A549 (cell line): ENCODE measurements at regions not wholly inside any gene's neighbourhood (a gene's known extent, or its start where the extent isn't known, plus 50 kb on each side); places are given as distances from the start of the nearest gene placed in this dataset.

Experiments used
- ATAC-seq, 2 experiments: fragments of 200-7000 bp in 1 of 2; fragments of >200 bp in 1 of 2; cut with Nextera tagmentation in 1 of 2; cut with Tn5 transposase in 1 of 2; 3 replicates each; pipeline versions ENCODE4 v1.8.0 to v1.9.1; 2018 to 2020; ENCODE audit warnings: mild to moderate bottlenecking in 1 of 2, moderate library complexity in 1 of 2
- CTCF ChIA-PET: fragments of 300-600 bp; sonication (Branson Sonifier 250); formaldehyde crosslinking; extraction: SDS; loops from one replicate; lab custom pipeline; 2021; ENCODE audit warnings: antibody characterized with exemption, inconsistent platforms; lab: Yijun Ruan, JAX
- POLR2A ChIA-PET: fragments of 350-600 bp; formaldehyde crosslinking; extraction: SDS; loops from one replicate; lab custom pipeline; 2021; ENCODE audit warnings: antibody characterized with exemption, inconsistent platforms; lab: Yijun Ruan, JAX
- DNase-seq, 2 experiments: peaks; one replicate each; pipeline versions ENCODE4 v3.0.0 to v3.0.0-alpha.2; 2011 to 2016; ENCODE audit warnings: low read depth in 1 of 2, low spot score in 1 of 2
- FAIRE-seq: peaks from 2 replicates; lab custom pipeline; 2011; peaks lifted over from hg19 to GRCh38; lab: Jason Lieb, UNC
- H3K27ac ChIP-seq, 2 experiments: fragments of >200 bp; sonication (Bioruptor Twin); formaldehyde crosslinking; 3 replicates each; pipeline ENCODE4 v1.5.1; 2016 to 2017
- H3K4me1 ChIP-seq: fragments of >200 bp; sonication (Bioruptor Twin); formaldehyde crosslinking; 3 replicates; pipeline ENCODE4 v1.6.1; 2016
- H3K4me2 ChIP-seq: fragments of >200 bp; sonication (Bioruptor Twin); formaldehyde crosslinking; 3 replicates; pipeline ENCODE4 v1.6.1; 2016
- H3K4me3 ChIP-seq: fragments of >200 bp; sonication (Bioruptor Twin); formaldehyde crosslinking; 3 replicates; pipeline ENCODE4 v1.5.1; 2016
- H3K9me3 ChIP-seq: fragments of >200 bp; sonication (Bioruptor Twin); formaldehyde crosslinking; 3 replicates; pipeline ENCODE4 v1.6.1; 2016
- CBX2 ChIP-seq: fragments of 200-600 bp; sonication (generic); IDR thresholded peaks from 2 replicates; pipeline ENCODE4 v1.6.1; 2016; ENCODE audit warnings: low read depth, mild to moderate bottlenecking, borderline replicate concordance
- ESRRA ChIP-seq: fragments of 150-350 bp; IDR thresholded peaks from 2 replicates; pipeline ENCODE4 v1.6.1; 2014; ENCODE audit warnings: mild to moderate bottlenecking, low read length, borderline replicate concordance
- FOSB ChIP-seq: fragments of 250-450 bp; sonication (Bioruptor Pico); IDR thresholded peaks from 2 replicates; pipeline ENCODE4 v1.5.0; 2020; ENCODE audit warnings: mild to moderate bottlenecking, moderate library complexity
- FOSL2 ChIP-seq, 2 experiments: fragments of 450-650 bp in 1 of 2; fragments of >200 bp in 1 of 2; sonication (Bioruptor Twin) in 1 of 2; formaldehyde crosslinking; IDR thresholded peaks; 2 replicates each; pipeline versions ENCODE4 v1.5.0 to v1.6.1; 2016 to 2020; ENCODE audit warnings: mild to moderate bottlenecking in 1 of 2, moderate library complexity in 1 of 2
- GATA3 ChIP-seq: IDR thresholded peaks from 2 replicates; pipeline ENCODE4 v1.6.1; 2012; ENCODE audit warnings: borderline replicate concordance
- HDAC2 ChIP-seq: fragments of 200-600 bp; sonication (generic); IDR thresholded peaks from 2 replicates; pipeline ENCODE4 v1.6.1; 2016
- HEYL ChIP-seq: fragments of 250-450 bp; sonication (Bioruptor Pico); IDR thresholded peaks from 2 replicates; pipeline ENCODE4 v1.8.0; 2021; ENCODE audit warnings: mild to moderate bottlenecking, moderate library complexity
- HOXA7 ChIP-seq: fragments of 250-450 bp; sonication (Bioruptor Pico); IDR thresholded peaks from 2 replicates; pipeline ENCODE4 v1.5.0; 2020; ENCODE audit warnings: mild to moderate bottlenecking, moderate library complexity
- KDM1A ChIP-seq: fragments of 200-600 bp; sonication (generic); IDR thresholded peaks from 2 replicates; pipeline ENCODE4 v1.6.1; 2016; ENCODE audit warnings: low read depth, mild to moderate bottlenecking
- MAZ ChIP-seq: fragments of 150-350 bp; IDR thresholded peaks from 2 replicates; pipeline ENCODE4 v1.6.1; 2014; ENCODE audit warnings: antibody characterized with exemption, low read depth, low read length, borderline replicate concordance
- NPAS2 ChIP-seq: fragments of 250-450 bp; sonication (Bioruptor Pico); IDR thresholded peaks from 2 replicates; pipeline ENCODE4 v1.8.0; 2022; ENCODE audit warnings: mild to moderate bottlenecking, moderate library complexity, borderline replicate concordance
- PHF8 ChIP-seq: fragments of 200-600 bp; sonication (generic); IDR thresholded peaks from 2 replicates; pipeline ENCODE4 v1.6.1; 2016; ENCODE audit warnings: low read depth, mild to moderate bottlenecking, antibody characterized with exemption, moderate library complexity, borderline replicate concordance
- POLR2A ChIP-seq: IDR thresholded peaks from 2 replicates; pipeline ENCODE4 v1.6.1; 2012; ENCODE audit warnings: mild to moderate bottlenecking, low read length
- POLR2AphosphoS2 ChIP-seq: conservative IDR thresholded peaks from 2 replicates; pipeline ENCODE4 v1.6.1; 2012; ENCODE audit warnings: low read length, improper control_type of control experiment, inconsistent platforms
- RFX5 ChIP-seq: fragments of 450-650 bp; IDR thresholded peaks from 2 replicates; pipeline ENCODE4 v1.7.1; 2014; ENCODE audit warnings: antibody characterized with exemption, mild to moderate bottlenecking, moderate library complexity
- RNF2 ChIP-seq: fragments of 200-600 bp; sonication (generic); IDR thresholded peaks from 2 replicates; pipeline ENCODE4 v1.6.1; 2016; ENCODE audit warnings: low read depth, mild to moderate bottlenecking, antibody characterized with exemption, moderate library complexity, borderline replicate concordance
- SREBF2 ChIP-seq: fragments of 450-650 bp; IDR thresholded peaks from 2 replicates; pipeline ENCODE4 v1.6.1; 2014; ENCODE audit warnings: mild to moderate bottlenecking, moderate library complexity
- TFCP2L1 ChIP-seq: fragments of 250-450 bp; sonication (Bioruptor Pico); IDR thresholded peaks from 2 replicates; pipeline ENCODE4 v1.5.0; 2021; ENCODE audit warnings: mild to moderate bottlenecking
- TP53 ChIP-seq: fragments of 250-450 bp; sonication (Bioruptor Pico); IDR thresholded peaks from 2 replicates; pipeline ENCODE4 v1.5.0; 2021; ENCODE audit warnings: mild to moderate bottlenecking, moderate library complexity
- ZC3H11A ChIP-seq: fragments of 450-650 bp; IDR thresholded peaks from 2 replicates; pipeline ENCODE4 v1.6.1; 2014; ENCODE audit warnings: antibody characterized with exemption, mild to moderate bottlenecking
- ZNF302 ChIP-seq: fragments of 250-450 bp; sonication (Bioruptor Pico); IDR thresholded peaks from 2 replicates; pipeline ENCODE4 v1.9.0; 2021; ENCODE audit warnings: inconsistent platforms, mild to moderate bottlenecking, moderate library complexity
- ZSCAN20 ChIP-seq: fragments of 250-450 bp; sonication (Bioruptor Pico); IDR thresholded peaks from 2 replicates; pipeline ENCODE4 v1.8.0; 2022; ENCODE audit warnings: mild to moderate bottlenecking, moderate library complexity
- WGBS: methylation state at CpG from one replicate; pipeline ENCODE4 v1.1.6; 2017; ENCODE audit errors: missing lambda C conversion rate; 5-methylcytosine and 5-hydroxymethylcytosine counted together
- TF ChIP-seq, protein P1 (sequence below): IDR thresholded peaks from 2 replicates; pipeline ENCODE4 v1.6.1; 2012
- TF ChIP-seq, protein P2 (sequence below): fragments of >200 bp; sonication (Bioruptor Twin); formaldehyde crosslinking; IDR thresholded peaks from 3 replicates; pipeline ENCODE4 v1.6.1; 2016
- TF ChIP-seq, protein P3 (sequence below): fragments of 150-350 bp; IDR thresholded peaks from 2 replicates; pipeline ENCODE4 v1.6.1; 2014; ENCODE audit warnings: low read depth, mild to moderate bottlenecking, low read length

DNA sequence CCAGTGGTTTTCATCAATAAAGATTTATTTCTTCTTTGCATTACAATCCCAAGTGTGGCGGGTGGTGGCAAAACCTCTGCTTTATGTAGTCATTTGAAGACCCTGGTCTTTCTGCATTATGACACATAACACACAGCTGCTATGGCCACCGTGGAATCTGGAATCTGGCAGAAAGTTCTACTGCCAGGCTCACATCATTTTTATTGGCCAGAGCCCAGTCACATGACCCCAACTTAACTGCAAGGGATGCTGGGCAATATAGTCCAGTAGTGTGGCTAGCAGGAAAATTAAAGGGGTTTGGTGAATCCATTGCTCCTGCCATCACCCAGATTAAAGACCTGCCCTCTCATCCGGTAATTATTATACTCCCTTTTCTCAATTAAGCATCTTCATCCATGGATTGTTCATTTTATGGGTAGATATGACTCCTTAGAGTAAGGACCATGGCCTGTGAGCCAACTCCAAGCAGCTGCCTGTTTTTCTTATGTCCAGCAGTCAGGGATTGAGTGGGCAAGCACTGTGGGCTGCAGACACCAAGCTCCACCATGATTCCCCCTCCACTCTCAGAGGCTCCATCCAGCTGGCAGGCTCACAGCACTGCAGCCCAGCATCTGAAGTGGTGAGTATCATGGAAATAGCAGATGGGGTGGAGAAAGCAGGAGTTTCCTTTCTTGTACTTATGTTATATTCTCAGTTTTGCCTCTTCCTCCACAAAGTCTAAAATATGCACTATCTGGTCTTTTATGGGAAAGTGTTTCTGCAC, 1030.7 kb downstream of the AACS start:
- DNase-seq (no peak), ATAC-seq (no peak), FAIRE-seq (no peak)
- 23% methylated on average over 3 of the region's 3 CpGs for WGBS
- TF ChIP-seq PHF8 (no peak), ZNF302 (CRISPR knock-in tag) (no peak), KDM1A (no peak)
- TF ChIP-seq, protein P1, sequence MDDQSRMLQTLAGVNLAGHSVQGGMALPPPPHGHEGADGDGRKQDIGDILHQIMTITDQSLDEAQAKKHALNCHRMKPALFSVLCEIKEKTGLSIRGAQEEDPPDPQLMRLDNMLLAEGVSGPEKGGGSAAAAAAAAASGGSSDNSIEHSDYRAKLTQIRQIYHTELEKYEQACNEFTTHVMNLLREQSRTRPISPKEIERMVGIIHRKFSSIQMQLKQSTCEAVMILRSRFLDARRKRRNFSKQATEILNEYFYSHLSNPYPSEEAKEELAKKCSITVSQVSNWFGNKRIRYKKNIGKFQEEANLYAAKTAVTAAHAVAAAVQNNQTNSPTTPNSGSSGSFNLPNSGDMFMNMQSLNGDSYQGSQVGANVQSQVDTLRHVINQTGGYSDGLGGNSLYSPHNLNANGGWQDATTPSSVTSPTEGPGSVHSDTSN: no peak
- H3K4me1 ChIP-seq: no peaks in the 10 kb centered on the region
- no peaks in the 10 kb centered on the region for H3K9me3 ChIP-seq
- H3K27ac ChIP-seq: no peak overlapping the region
- H3K4me2 ChIP-seq: no peak overlapping the region
- ChIA-PET CTCF (no interaction called here), POLR2A (no interaction called here)
- no peak overlapping the region for H3K4me3 ChIP-seq

DNA sequence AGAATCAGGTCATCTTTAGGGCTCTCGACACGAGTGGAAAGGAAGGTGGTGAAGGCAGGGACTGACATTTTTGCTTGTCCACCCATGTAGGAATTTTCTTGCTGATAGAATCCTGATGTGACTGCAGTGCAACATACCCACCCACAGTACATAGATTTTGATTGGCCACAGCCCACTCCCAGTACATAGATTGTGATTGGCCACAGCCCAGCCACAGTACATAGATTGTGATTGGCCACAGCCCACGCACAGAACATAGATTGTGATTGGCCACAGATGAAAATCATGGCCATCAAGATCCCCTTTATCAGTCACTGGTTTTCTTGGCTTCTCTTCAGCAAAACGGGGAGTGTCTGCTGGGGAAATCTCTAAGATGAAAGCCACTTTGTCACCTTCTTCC, 1041.5 kb downstream of the AACS start:
- TF ChIP-seq, protein P2, sequence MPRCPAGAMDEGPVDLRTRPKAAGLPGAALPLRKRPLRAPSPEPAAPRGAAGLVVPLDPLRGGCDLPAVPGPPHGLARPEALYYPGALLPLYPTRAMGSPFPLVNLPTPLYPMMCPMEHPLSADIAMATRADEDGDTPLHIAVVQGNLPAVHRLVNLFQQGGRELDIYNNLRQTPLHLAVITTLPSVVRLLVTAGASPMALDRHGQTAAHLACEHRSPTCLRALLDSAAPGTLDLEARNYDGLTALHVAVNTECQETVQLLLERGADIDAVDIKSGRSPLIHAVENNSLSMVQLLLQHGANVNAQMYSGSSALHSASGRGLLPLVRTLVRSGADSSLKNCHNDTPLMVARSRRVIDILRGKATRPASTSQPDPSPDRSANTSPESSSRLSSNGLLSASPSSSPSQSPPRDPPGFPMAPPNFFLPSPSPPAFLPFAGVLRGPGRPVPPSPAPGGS: no peak
- TF ChIP-seq MAZ (no peak), POLR2AphosphoS2 (no peak), ESRRA (no peak), POLR2A (no peak), PHF8 (no peak), ZSCAN20 (CRISPR knock-in tag) (no peak), FOSB (CRISPR knock-in tag) (no peak), TFCP2L1 (CRISPR knock-in tag) (no peak), GATA3 (no peak), KDM1A (no peak), NPAS2 (CRISPR knock-in tag) (no peak), RNF2 (no peak), CBX2 (no peak), HEYL (no peak), ZC3H11A (no peak), HOXA7 (CRISPR knock-in tag) (no peak)
- POLR2A ChIA-PET: no interaction called here

DNA sequence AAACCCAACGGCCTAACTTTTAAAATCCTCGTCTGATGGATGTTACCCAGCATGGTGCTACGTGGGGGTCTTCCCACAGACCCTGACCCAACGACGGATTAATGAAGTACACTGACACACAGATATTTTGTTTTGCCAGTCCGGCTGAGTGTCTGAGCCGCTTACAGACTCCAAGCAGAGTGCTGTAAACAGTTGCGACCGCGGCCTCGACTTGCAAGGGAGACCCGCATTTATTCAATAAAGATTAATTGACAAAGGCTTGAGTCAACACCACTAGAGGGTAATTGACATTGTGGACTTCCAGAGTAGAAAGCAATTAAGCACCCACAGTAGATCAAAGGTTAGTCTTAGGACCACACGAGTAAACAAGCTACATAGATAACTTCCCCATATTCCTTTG, 1042.4 kb downstream of the AACS start:
- POLR2A ChIA-PET: no interaction called here
- no peak for FAIRE-seq
- no peak overlapping the region for H3K27ac ChIP-seq
- TF ChIP-seq HDAC2 (no peak), NPAS2 (CRISPR knock-in tag) (no peak), TP53 (CRISPR knock-in tag) (no peak), RFX5 (no peak), FOSL2 (IDR thresholded peaks at IDR 0.05) (no peak), FOSL2 (CRISPR knock-in tag; IDR thresholded peaks at IDR 0.05) (no peak), SREBF2 (no peak), ZSCAN20 (CRISPR knock-in tag) (no peak)
- TF ChIP-seq, protein P3, sequence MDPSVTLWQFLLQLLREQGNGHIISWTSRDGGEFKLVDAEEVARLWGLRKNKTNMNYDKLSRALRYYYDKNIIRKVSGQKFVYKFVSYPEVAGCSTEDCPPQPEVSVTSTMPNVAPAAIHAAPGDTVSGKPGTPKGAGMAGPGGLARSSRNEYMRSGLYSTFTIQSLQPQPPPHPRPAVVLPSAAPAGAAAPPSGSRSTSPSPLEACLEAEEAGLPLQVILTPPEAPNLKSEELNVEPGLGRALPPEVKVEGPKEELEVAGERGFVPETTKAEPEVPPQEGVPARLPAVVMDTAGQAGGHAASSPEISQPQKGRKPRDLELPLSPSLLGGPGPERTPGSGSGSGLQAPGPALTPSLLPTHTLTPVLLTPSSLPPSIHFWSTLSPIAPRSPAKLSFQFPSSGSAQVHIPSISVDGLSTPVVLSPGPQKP: no peak
- no peak overlapping the region for H3K4me2 ChIP-seq
- H3K4me3 ChIP-seq: no peak overlapping the region
- no peak for ATAC-seq
- H3K4me1 ChIP-seq: no peaks in the 10 kb centered on the region
- no peaks in the 10 kb centered on the region for H3K9me3 ChIP-seq
- DNase-seq: no peak
- CTCF ChIA-PET: no interaction called here
- WGBS: 3% methylated on average over 12 of the region's 13 CpGs

More for the DNA sequence above, 1041.5 kb downstream of the AACS start:
- Histone ChIP-seq H3K9me3 (no peaks in the 10 kb centered on the region), H3K4me3 (no peak overlapping the region), H3K4me1 (no peaks in the 10 kb centered on the region), H3K27ac (no peak overlapping the region), H3K4me2 (no peak overlapping the region)
- DNase-seq (no peak), ATAC-seq (no peak), FAIRE-seq (no peak)
- WGBS: 5% methylated on average over 4 of the region's 4 CpGs
- CTCF ChIA-PET: no interaction called here
